Endothelial cell (in vitro differentiated cells): ENCODE measurements at regions not wholly inside any gene's neighbourhood (a gene's known extent, or its start where the extent isn't known, plus 50 kb on each side); places are given as distances from the start of the nearest gene placed in this dataset.

ENCODE experiments used
- DNase-seq: peaks from one replicate; pipeline ENCODE4 v3.0.0; 2021; ENCODE audit warnings: low spot score
- H3K27ac Mint-ChIP-seq: one replicate; pipeline ENCODE4 v1.8.0; 2021; ENCODE audit warnings: mixed read lengths, inconsistent platforms; ENCODE audit not compliant: unreplicated experiment
- H3K27me3 Mint-ChIP-seq: one replicate; pipeline ENCODE4 v1.8.0; 2021; ENCODE audit warnings: mild to moderate bottlenecking, moderate library complexity, mixed read lengths, inconsistent platforms; ENCODE audit not compliant: unreplicated experiment
- H3K36me3 Mint-ChIP-seq: one replicate; pipeline ENCODE4 v1.8.0; 2021; ENCODE audit warnings: mild to moderate bottlenecking, low read depth, mixed read lengths, inconsistent platforms; ENCODE audit not compliant: unreplicated experiment
- H3K4me1 Mint-ChIP-seq: one replicate; pipeline ENCODE4 v1.8.0; 2021; ENCODE audit warnings: mild to moderate bottlenecking, mixed read lengths, inconsistent platforms; ENCODE audit not compliant: unreplicated experiment
- H3K4me3 Mint-ChIP-seq: one replicate; pipeline ENCODE4 v1.8.0; 2021; ENCODE audit warnings: mild to moderate bottlenecking, mixed read lengths, inconsistent platforms; ENCODE audit not compliant: unreplicated experiment
- H3K9me3 Mint-ChIP-seq: one replicate; pipeline ENCODE4 v1.8.0; 2021; ENCODE audit warnings: mixed read lengths, inconsistent platforms; ENCODE audit not compliant: unreplicated experiment
- CTCF ChIP-seq: fragments of 200-600 bp; sonication (generic); IDR thresholded peaks from one replicate; pipeline ENCODE4 v1.5.0; 2021; ENCODE audit warnings: antibody characterized with exemption; ENCODE audit not compliant: unreplicated experiment

GRCh38 chr2:7115906-7116305, 198.7 kb downstream of the RNF144A start:
- H3K36me3 Mint-ChIP-seq, result no peaks in the 10 kb centered on the region
- H3K4me3 Mint-ChIP-seq, result no peak overlapping the region
- TF ChIP-seq CTCF, result no peak
- DNase-seq, result no peak
- H3K27me3 Mint-ChIP-seq, result no peaks in the 10 kb centered on the region
- peaks cover 9% of the 10 kb centered on the region for H3K4me1 Mint-ChIP-seq
- H3K9me3 Mint-ChIP-seq, result peaks cover 4% of the 10 kb centered on the region
- no peak overlapping the region for H3K27ac Mint-ChIP-seq

GRCh38 chr2:7116511-7116910, 199.3 kb downstream of the RNF144A start:
- TF ChIP-seq CTCF, result no peak
- Mint-ChIP-seq H3K4me3 (no peak overlapping the region), H3K9me3 (peaks cover 4% of the 10 kb centered on the region), H3K27me3 (no peaks in the 10 kb centered on the region), H3K27ac (no peak overlapping the region), H3K36me3 (no peaks in the 10 kb centered on the region), H3K4me1 (peaks cover 6% of the 10 kb centered on the region)
- DNase-seq, result no peak

GRCh38 chr2:7117076-7117475, 199.9 kb downstream of the RNF144A start:
- Mint-ChIP-seq H3K36me3 (no peaks in the 10 kb centered on the region), H3K4me3 (no peak overlapping the region), H3K27ac (no peak overlapping the region), H3K27me3 (no peaks in the 10 kb centered on the region), H3K4me1 (peaks cover 2% of the 10 kb centered on the region), H3K9me3 (peaks cover 4% of the 10 kb centered on the region)
- TF ChIP-seq CTCF, result no peak
- DNase-seq, result no peak

- no peak for DNase-seq
- Mint-ChIP-seq H3K9me3 (peaks cover 4% of the 10 kb centered on the region), H3K4me3 (no peak overlapping the region), H3K27me3 (no peaks in the 10 kb centered on the region), H3K36me3 (no peaks in the 10 kb centered on the region), H3K4me1 (no peaks in the 10 kb centered on the region), H3K27ac (no peak overlapping the region)
- no peak for TF ChIP-seq CTCF
Observed at GRCh38 chr2:7118606-7119131, 201.5 kb downstream of the RNF144A start.

GRCh38 chr2:7119132-7119835, 202.1 kb downstream of the RNF144A start:
- Mint-ChIP-seq H3K27ac (no peak overlapping the region), H3K36me3 (no peaks in the 10 kb centered on the region), H3K27me3 (no peaks in the 10 kb centered on the region), H3K9me3 (peaks cover 4% of the 10 kb centered on the region), H3K4me3 (no peak overlapping the region), H3K4me1 (no peaks in the 10 kb centered on the region)
- peak; percentile 44 for DNase-seq
- no peak for TF ChIP-seq CTCF
